Kidney glomerular epithelial cell (primary cell): ENCODE measurements at regions not wholly inside any gene's neighbourhood (a gene's known extent, or its start where the extent isn't known, plus 50 kb on each side); places are given as distances from the start of the nearest gene placed in this dataset.

Experiments
- DNase-seq: peaks from one replicate; lab custom pipeline; 2025; lab: John Stamatoyannopoulos, UW

- no peak for DNase-seq
These were observed 450.4 kb upstream of the CTNND2 start for GRCh38 chr5:12354686-12355085.

- no peak for DNase-seq
These were observed 439.3 kb upstream of the CTNND2 start for GRCh38 chr5:12343558-12343957.

GRCh38 chr5:12335938-12336337, 431.7 kb upstream of the CTNND2 start:
- DNase-seq, result no peak

- no peak for DNase-seq
These were observed 428.2 kb upstream of the CTNND2 start for GRCh38 chr5:12332480-12332879.

GRCh38 chr5:12330993-12331588, 426.8 kb upstream of the CTNND2 start:
- no peak for DNase-seq

- DNase-seq, result no peak
These were observed 426.1 kb upstream of the CTNND2 start for GRCh38 chr5:12330381-12330780.

GRCh38 chr5:12323637-12324229, 419.5 kb upstream of the CTNND2 start:
- no peak for DNase-seq

GRCh38 chr5:12322042-12322441, 417.8 kb upstream of the CTNND2 start:
- no peak for DNase-seq

GRCh38 chr5:12320331-12320730, 416.1 kb upstream of the CTNND2 start:
- no peak for DNase-seq

GRCh38 chr5:12316812-12317211, 412.6 kb upstream of the CTNND2 start:
- DNase-seq, result no peak

- DNase-seq, result no peak
These were observed 411.2 kb upstream of the CTNND2 start for GRCh38 chr5:12315461-12315860.

GRCh38 chr5:12313602-12314001, 409.4 kb upstream of the CTNND2 start:
- DNase-seq, result no peak

GRCh38 chr5:12312343-12312742, 408.1 kb upstream of the CTNND2 start:
- DNase-seq, result no peak

GRCh38 chr5:12294151-12294550, 389.9 kb upstream of the CTNND2 start:
- DNase-seq, result no peak

GRCh38 chr5:12292610-12293204, 388.5 kb upstream of the CTNND2 start:
- no peak for DNase-seq

- no peak for DNase-seq
These were observed 380.4 kb upstream of the CTNND2 start for GRCh38 chr5:12284604-12285003.

GRCh38 chr5:12277504-12278192, 373.4 kb upstream of the CTNND2 start:
- no peak for DNase-seq

GRCh38 chr5:12274236-12274635, 370.0 kb upstream of the CTNND2 start:
- DNase-seq, result no peak

- no peak for DNase-seq
These were observed 368.1 kb upstream of the CTNND2 start for GRCh38 chr5:12272389-12272788.

GRCh38 chr5:12270914-12271313, 366.7 kb upstream of the CTNND2 start:
- DNase-seq, result no peak

GRCh38 chr5:12269164-12269563, 364.9 kb upstream of the CTNND2 start:
- DNase-seq, result no peak

- no peak for DNase-seq
These were observed 354.3 kb upstream of the CTNND2 start for GRCh38 chr5:12258549-12258948.

- no peak for DNase-seq
These were observed 346.2 kb upstream of the CTNND2 start for GRCh38 chr5:12250454-12250853.
